ENCODE measurements at regions not wholly inside any gene's neighbourhood (a gene's known extent, or its start where the extent isn't known, plus 50 kb on each side); places are given as distances from the start of the nearest gene placed in this dataset.
"Not testable (repeated sequence)": the region's sequence is repeated elsewhere in the genome, so short reads cannot be mapped to it uniquely, and the experiment has no call there.

DNA sequence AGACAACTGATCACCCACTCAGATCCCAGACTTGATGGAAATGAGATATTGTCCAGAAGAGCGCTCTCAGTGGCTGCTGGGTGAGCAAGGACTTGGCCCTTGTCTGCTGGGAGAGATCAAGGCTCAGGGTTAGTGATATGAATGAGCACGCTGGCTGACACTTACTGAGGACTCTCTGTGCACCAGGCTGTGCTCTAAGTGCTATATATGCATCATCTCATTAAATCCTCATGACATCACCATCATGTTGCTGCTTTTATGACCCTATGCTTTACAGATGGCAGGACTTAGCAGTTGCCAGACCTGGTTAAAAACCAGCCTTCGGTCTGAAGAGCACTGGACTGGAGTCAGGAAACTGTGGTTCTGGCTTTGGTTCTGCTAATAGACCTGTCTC is 260.9 kb downstream of the VRK1 start:
- no peak overlapping the region for H3K27ac Mint-ChIP-seq
- H3K36me3 Mint-ChIP-seq: no peaks in the 10 kb centered on the region
- H3K9me3 Mint-ChIP-seq: no peaks in the 10 kb centered on the region
- ATAC-seq: no peak
- H3K4me1 Mint-ChIP-seq (ENCODE audit: low read depth in 2 of 2): no peaks in the 10 kb centered on the region
- no peak overlapping the region for H3K4me3 Mint-ChIP-seq
- H3K27me3 Mint-ChIP-seq: peaks cover 9 to 20% of the 10 kb centered on the region in 2 donors
- DNase-seq (ENCODE audit: low spot score): no peak

DNA sequence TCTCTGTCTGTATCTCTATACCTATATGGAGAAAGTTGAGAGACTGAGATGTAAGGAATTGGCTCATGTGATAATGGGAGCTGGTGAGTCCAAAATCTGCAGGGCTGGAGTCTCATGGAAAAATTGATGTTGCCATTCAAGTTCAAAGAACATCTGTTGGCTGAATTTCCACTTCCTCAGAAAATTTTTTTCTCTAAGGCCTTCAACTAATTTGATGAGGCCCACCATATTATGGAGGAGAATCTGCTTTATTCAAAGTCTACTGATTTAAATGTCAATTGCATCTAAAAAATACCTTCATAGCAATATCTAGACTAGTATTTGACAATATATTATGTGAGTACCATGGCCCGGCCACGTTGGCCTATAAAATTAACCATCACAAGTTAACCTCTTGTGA is 261.4 kb downstream of the VRK1 start:
- H3K27me3 Mint-ChIP-seq: peaks cover 9 to 20% of the 10 kb centered on the region in 2 donors
- H3K4me3 Mint-ChIP-seq: no peak overlapping the region
- no peaks in the 10 kb centered on the region for H3K4me1 Mint-ChIP-seq (ENCODE audit: low read depth in 2 of 2)
- no peak for ATAC-seq
- DNase-seq (ENCODE audit: low spot score): no peak
- H3K9me3 Mint-ChIP-seq: no peaks in the 10 kb centered on the region
- H3K27ac Mint-ChIP-seq: no peak overlapping the region
- no peaks in the 10 kb centered on the region for H3K36me3 Mint-ChIP-seq

DNA sequence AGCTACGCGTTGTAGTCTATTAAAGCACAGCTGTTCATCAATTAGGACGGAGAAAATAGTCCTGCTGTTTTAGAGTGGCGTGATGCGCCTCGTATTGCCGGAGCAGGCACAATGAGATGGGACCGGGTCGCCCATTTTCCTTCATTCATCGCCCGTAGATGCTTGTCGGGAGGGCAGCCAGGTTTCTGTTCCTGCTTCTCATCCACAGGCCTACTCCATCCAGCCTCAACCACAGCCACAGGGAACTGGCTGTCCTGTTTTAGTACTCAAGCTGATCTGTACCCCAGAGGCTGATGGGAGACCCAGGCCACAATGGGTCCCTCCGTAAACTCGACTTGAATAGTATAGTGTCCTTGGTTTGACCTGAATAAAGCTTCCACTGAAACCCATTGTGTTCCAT is 264.0 kb downstream of the VRK1 start:
- Mint-ChIP-seq H3K9me3 (no peaks in the 10 kb centered on the region), H3K4me3 (no peak overlapping the region), H3K36me3 (no peaks in the 10 kb centered on the region)

DNA sequence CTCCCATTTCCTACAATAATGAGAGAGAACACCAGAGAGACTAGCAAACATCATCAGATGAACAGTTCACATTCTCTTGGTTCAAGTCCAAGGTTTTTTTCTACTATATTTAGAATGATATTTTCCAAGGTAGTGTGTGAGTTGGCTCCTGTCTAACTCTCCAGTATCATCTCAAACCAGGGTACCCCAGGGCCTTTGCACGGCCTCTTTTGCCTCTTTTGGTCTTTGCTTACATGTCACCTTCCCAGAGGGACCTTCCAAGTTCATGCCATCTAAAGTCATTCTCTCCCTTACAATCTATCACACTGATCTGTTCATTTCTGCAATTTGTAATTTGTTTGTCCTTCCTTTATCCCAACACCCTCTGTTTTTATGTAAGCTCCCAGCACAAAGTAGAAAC is 264.5 kb downstream of the VRK1 start:
- ATAC-seq: no peak

More for the DNA sequence above, 264.0 kb downstream of the VRK1 start:
- Mint-ChIP-seq H3K27me3 (peaks cover 19 to 35% of the 10 kb centered on the region in 2 donors), H3K4me1 (ENCODE audit: low read depth in 2 of 2) (no peaks in the 10 kb centered on the region), H3K27ac (no peak overlapping the region)
- no peak for ATAC-seq
- no peak for DNase-seq (ENCODE audit: low spot score)

DNA sequence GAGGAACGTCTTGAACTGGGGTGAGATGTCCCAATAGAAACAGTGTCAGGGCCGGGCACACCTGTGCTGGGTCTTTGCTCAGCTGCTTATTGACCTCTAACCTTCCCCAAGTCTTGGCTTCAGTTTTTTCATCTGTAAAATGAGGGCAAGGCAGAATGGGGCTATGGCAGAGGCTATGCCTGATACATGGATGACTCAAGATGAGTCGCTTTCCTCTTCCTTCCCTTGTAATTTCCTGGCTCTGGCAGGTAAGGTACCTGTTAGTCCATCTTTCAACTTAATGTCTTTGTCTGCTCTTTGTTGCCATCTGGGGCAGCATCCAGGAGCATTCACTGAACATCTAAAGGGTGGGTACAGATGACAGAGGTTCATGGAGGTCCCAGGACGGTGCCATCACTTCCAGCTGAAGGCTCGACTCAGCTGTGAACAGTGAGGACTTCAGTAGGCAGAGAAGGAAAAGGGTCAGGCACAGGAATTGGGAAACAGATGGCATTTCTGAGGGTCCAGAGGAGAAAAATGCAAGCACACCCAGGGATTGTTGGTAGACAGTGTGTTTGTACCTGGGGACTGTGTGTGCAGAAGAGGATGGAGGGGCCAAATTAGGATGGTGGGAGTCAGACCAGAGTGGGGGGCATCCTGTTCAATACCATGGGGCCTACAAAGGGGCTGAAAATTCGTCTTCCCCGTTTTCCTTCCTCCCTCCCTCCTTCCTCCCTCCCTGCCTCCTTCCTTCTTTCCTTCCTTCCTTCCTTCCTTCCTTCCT is 268.3 kb downstream of the VRK1 start:
- no peaks in the 10 kb centered on the region for H3K9me3 Mint-ChIP-seq
- no peak for DNase-seq (ENCODE audit: low spot score)
- no peak for ATAC-seq
- no peaks in the 10 kb centered on the region for H3K36me3 Mint-ChIP-seq
- peaks cover 14 to 37% of the 10 kb centered on the region in 2 donors for H3K27me3 Mint-ChIP-seq
- no peaks in the 10 kb centered on the region for H3K4me1 Mint-ChIP-seq (ENCODE audit: low read depth in 2 of 2)
- no peak overlapping the region for H3K4me3 Mint-ChIP-seq
- H3K27ac Mint-ChIP-seq: no peak overlapping the region

More for the DNA sequence above, 264.5 kb downstream of the VRK1 start:
- H3K27me3 Mint-ChIP-seq: peaks cover 21 to 40% of the 10 kb centered on the region in 2 donors
- H3K27ac Mint-ChIP-seq: no peak overlapping the region
- DNase-seq (ENCODE audit: low spot score): no peak
- no peaks in the 10 kb centered on the region for H3K36me3 Mint-ChIP-seq
- no peaks in the 10 kb centered on the region for H3K4me1 Mint-ChIP-seq (ENCODE audit: low read depth in 2 of 2)
- no peaks in the 10 kb centered on the region for H3K9me3 Mint-ChIP-seq
- H3K4me3 Mint-ChIP-seq: no peak overlapping the region

DNA sequence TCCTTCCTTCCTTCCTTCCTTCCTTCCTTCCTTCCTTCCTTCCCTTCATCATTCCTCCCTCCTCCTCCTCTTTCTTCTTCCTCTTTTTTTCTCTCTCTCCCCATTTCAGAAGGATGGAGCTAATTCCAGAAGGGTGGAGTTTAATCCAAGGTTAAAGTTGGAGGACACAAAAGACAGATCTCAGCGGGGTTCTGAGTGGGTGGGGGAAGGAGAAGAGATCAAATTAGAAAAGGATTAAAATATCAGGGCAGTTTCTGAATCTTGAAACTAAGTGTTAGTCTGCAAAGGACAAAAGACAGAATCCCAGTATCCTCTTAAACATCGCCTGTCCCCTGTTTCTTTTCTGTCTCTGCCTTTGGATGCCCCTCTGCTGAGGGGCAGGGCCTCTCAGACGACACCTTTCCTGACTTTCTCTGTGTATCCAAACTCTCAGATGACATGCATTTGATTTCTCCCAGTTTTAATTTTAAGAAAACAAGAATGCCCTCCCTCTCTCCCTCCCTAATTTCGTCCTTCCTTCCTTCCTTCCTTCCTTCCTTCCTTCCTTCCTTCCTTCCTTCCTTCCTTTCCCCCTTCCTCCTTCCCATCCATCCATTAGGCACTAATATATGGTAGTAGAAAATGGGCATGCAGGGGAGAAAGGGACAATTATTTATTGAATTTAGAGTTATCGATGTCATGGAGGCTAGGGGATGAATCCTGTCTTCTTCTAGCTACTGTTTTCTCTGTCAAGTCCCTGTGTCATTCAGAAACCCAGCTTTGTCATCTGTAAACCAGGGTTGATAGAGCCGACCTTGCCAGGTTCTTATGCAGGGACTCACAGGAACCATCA is 269.1 kb downstream of the VRK1 start:
- ATAC-seq: no peak
- Mint-ChIP-seq H3K27me3 (peaks cover 14 to 37% of the 10 kb centered on the region in 2 donors), H3K4me3 (no peak overlapping the region), H3K36me3 (no peaks in the 10 kb centered on the region), H3K4me1 (ENCODE audit: low read depth in 2 of 2) (no peaks in the 10 kb centered on the region), H3K9me3 (no peaks in the 10 kb centered on the region), H3K27ac (no peak overlapping the region)
- no peak for DNase-seq (ENCODE audit: low spot score)

DNA sequence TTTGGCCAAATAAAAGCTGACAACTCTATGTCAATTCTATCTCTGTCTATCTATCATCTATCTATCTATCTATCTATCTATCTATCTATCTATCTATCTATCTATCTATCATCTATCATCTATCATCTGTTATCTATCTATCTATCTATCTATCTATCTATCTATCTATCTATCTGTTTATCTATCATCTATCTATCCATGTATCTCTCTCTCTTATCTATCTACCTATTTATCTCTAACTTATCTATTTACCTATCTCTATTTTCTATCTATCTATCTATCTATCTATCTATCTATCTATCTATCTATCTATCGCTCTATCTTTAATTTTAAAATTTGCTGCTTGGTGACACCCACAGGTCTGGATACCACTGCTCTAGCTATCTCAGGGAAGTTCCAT is 271.1 kb downstream of the VRK1 start:
- not testable (repeated sequence) for H3K4me3 Mint-ChIP-seq; DNase-seq (ENCODE audit: low spot score); H3K27ac Mint-ChIP-seq; H3K9me3 Mint-ChIP-seq; ATAC-seq; H3K4me1 Mint-ChIP-seq (ENCODE audit: low read depth in 2 of 2); H3K36me3 Mint-ChIP-seq
- peaks cover 17 to 41% of the 10 kb centered on the region in 2 donors for H3K27me3 Mint-ChIP-seq

DNA sequence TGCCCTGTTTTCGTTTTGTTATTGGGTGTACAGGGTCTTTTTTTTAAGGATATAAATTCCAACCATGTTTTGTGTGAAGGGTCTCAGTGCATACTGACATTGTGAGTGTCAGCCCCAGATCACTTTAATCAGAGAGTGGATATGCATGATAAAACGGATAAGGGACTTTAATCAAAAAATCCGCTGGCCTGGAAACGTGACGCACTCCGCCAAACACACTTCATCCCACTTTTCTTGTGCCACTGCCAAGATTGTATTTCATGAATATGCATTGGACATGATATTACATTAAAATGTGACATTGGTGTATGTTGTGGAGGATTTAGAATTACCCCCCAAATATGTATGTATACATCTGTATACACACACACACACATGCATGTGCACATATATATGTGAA is 273.1 kb downstream of the VRK1 start:
- ATAC-seq (no peak), DNase-seq (ENCODE audit: low spot score) (no peak)
- no peaks in the 10 kb centered on the region for H3K36me3 Mint-ChIP-seq
- H3K4me1 Mint-ChIP-seq (ENCODE audit: low read depth in 2 of 2): peaks cover 5 to 7% of the 10 kb centered on the region in 2 donors
- H3K4me3 Mint-ChIP-seq: no peak overlapping the region
- no peaks in the 10 kb centered on the region for H3K9me3 Mint-ChIP-seq
- H3K27ac Mint-ChIP-seq: no peak overlapping the region
- peaks cover 14 to 37% of the 10 kb centered on the region in 2 donors for H3K27me3 Mint-ChIP-seq

DNA sequence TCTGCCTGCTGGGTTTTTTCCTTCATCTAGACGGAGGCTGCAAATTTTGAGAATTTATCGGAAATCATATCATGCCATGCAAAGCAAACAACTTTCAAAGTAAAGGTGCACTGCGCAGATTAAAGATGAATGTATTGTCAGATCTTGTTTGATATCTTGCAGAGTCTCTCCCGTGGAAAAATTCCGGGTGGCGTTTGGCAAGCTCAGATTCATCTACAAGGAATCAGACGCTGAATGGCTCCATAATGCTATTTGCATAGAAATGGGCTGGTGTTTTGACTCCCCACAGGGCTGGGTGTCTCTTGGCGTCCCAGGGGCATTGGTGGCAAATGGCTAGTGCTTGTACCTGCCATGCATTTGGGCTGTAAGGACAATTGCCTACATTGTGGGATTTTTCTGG is 274.0 kb downstream of the VRK1 start:
- H3K9me3 Mint-ChIP-seq: no peaks in the 10 kb centered on the region
- peaks cover 10 to 35% of the 10 kb centered on the region in 2 donors for H3K27me3 Mint-ChIP-seq
- H3K4me1 Mint-ChIP-seq (ENCODE audit: low read depth in 2 of 2): peaks cover 9 to 10% of the 10 kb centered on the region in 2 donors
- H3K36me3 Mint-ChIP-seq: no peaks in the 10 kb centered on the region
- H3K27ac Mint-ChIP-seq: no peak overlapping the region
- DNase-seq (ENCODE audit: low spot score): no peak
- ATAC-seq: no peak
- no peak overlapping the region for H3K4me3 Mint-ChIP-seq

DNA sequence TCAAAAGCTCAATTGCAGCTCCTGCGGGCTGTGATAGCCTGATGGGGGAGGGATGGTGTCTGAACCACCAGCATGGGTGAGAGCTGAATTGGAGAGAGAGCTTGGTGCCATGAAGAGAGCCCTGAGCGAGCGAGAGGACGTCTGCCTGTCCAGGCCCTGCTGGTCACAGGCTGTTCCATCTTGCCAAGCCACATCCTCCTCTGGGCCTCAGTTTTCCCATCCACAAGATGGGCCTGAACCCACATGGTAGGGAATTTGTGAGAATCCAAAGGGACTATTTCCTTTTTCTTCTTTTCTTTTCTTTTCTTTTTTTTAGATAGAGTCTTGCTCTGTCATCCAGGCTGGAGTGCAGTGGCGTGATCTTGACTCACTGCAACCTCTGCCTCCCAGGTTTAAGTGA is 276.4 kb downstream of the VRK1 start:
- Mint-ChIP-seq H3K4me3 (no peak overlapping the region), H3K9me3 (no peaks in the 10 kb centered on the region), H3K27ac (no peak overlapping the region), H3K4me1 (ENCODE audit: low read depth in 2 of 2) (peaks cover 24% of the 10 kb centered on the region in 2 donors), H3K36me3 (no peaks in the 10 kb centered on the region), H3K27me3 (peaks cover 9 to 34% of the 10 kb centered on the region in 2 donors)
- ATAC-seq: no peak
- DNase-seq (ENCODE audit: low spot score): no peak

DNA sequence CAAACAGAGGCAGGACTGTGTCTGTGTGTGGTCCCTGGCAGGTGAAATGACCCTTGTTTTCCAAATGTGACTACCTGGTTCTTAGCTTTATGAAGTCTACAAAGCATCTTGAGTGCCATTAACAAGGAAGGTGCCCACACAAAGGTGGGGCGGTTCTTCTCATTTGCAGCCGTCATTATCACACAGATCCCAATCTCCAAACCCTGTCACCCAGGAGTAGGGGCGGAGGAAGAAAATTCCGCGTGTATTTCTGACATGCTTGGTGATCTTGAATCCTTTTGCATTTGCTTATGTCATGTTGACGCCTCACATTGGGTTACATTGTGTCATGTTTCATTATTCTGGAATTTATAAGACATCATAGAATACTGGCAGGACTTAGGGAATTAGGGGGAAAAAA is 277.3 kb downstream of the VRK1 start:
- H3K4me3 Mint-ChIP-seq: no peak overlapping the region
- no peaks in the 10 kb centered on the region for H3K9me3 Mint-ChIP-seq
- peaks cover 13 to 37% of the 10 kb centered on the region in 2 donors for H3K27me3 Mint-ChIP-seq
- peaks cover 24 to 27% of the 10 kb centered on the region in 2 donors for H3K4me1 Mint-ChIP-seq (ENCODE audit: low read depth in 2 of 2)
- H3K36me3 Mint-ChIP-seq: no peaks in the 10 kb centered on the region
- H3K27ac Mint-ChIP-seq: no peak overlapping the region
- ATAC-seq: no peak
- DNase-seq (ENCODE audit: low spot score): no peak

DNA sequence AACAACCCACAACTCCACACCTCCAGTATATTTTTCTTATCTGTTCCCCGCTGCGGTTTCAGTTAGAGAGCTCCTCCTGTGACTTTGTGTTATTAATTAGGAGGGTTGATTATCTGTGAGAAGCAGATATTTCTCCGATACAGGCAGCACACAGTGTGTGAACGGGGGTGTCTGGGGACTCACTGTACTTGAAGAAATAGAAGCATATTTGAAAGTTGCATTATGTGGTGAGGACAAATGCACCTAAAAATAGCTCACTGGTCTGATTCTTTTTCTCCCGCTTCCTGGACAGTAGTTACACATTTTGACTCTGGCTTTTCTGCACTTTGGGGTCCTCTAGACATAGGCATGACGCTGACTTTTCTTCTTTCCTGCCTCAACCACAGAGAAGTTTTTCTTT is 277.7 kb downstream of the VRK1 start:
- ATAC-seq: no peak
- Mint-ChIP-seq H3K4me3 (no peak overlapping the region), H3K27me3 (peaks cover 14 to 41% of the 10 kb centered on the region in 2 donors), H3K9me3 (no peaks in the 10 kb centered on the region), H3K4me1 (ENCODE audit: low read depth in 2 of 2) (peaks cover 24 to 27% of the 10 kb centered on the region in 2 donors), H3K27ac (no peak overlapping the region), H3K36me3 (no peaks in the 10 kb centered on the region)
- DNase-seq (ENCODE audit: low spot score): no peak

DNA sequence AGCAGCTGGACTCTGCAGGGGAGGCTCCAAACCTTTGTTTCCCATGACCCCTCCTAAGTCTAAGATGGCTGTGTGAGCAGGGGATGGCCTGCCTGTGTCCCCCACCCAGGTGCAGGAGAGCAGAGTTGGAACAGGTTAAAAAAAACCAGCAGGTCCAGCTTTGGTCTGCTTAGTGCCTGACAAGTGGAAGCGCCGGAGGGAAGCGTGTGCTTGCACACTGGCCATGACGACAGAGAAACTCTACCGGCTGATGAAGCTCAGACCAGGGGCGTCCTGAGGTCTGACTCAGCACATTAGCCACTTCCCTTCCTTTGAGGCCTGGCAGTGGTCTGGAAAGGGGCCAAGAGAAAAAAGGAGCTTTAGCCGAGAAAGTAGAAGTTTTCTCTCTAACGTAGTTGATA is 280.1 kb downstream of the VRK1 start:
- Mint-ChIP-seq H3K36me3 (no peaks in the 10 kb centered on the region), H3K4me1 (ENCODE audit: low read depth in 2 of 2) (peaks cover 24 to 27% of the 10 kb centered on the region in 2 donors), H3K9me3 (no peaks in the 10 kb centered on the region), H3K27me3 (peaks cover 18 to 48% of the 10 kb centered on the region in 2 donors), H3K27ac (no peak overlapping the region), H3K4me3 (peak overlapping the region; percentile 34)
- ATAC-seq: peak; percentile 74 to 77
- DNase-seq (ENCODE audit: low spot score): no peak

DNA sequence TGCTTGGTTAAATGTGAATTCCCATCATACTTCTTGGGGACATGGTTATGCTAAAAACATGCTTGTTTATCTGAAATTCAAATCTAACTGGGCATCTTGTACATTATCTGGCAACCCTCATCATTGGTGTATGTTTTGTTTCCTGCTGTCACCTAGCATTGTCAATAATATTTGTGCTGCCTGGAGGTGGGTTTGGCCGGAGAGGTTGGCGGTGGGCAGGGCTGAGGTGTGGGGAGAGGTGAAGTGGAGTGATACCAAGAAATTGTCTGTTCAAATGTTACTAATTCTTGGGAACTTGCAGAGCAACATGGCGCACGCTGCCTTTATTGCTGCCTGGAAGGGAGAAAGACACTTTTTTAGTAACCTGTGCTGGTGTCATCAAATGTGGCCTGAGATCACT is 280.5 kb downstream of the VRK1 start:
- no peaks in the 10 kb centered on the region for H3K9me3 Mint-ChIP-seq
- no peak overlapping the region for H3K27ac Mint-ChIP-seq

More for the DNA sequence above, 280.5 kb downstream of the VRK1 start:
- Mint-ChIP-seq H3K4me3 (peak overlapping the region; percentile 34), H3K4me1 (ENCODE audit: low read depth in 2 of 2) (peaks cover 24 to 27% of the 10 kb centered on the region in 2 donors), H3K27me3 (peaks cover 18 to 51% of the 10 kb centered on the region in 2 donors), H3K36me3 (no peaks in the 10 kb centered on the region)
- ATAC-seq: no peak
- DNase-seq (ENCODE audit: low spot score): no peak

Measured in natural killer cell treated with Interleukin-12 subunit alpha and Interleukin-12 subunit beta and Interleukin-15 and Interleukin-18, amount 100 ng/mL, for 72 hours (primary cell).